ENCODE measurements at regions not wholly inside any gene's neighbourhood (a gene's known extent, or its start where the extent isn't known, plus 50 kb on each side); places are given as distances from the start of the nearest gene placed in this dataset.
"Not testable (repeated sequence)": the region's sequence is repeated elsewhere in the genome, so short reads cannot be mapped to it uniquely, and the experiment has no call there.

DNA sequence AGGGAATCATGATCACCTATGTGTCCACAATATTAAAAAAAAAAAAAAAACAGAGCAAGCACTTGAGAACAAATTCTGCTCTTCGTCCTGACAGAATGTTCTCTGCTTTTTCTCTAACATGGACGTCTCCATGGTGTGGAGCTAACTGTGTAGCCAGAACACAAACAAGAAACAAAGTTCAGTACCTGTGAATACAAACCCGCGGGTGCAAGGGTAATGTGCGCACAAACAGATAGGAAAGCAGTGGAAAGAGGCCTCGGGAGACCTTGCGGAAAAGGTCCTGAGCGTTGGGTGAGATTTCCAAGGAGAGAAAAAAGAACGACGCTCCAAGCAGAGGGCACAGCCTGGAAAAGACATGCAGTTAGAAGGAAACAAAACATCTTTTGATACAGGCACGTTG lies 92.0 kb upstream of the TBL1X start:
- Histone ChIP-seq H3K4me3 (ENCODE audit: control insufficient read depth in 1 of 2, extremely low read depth in 1 of 2, low read length in 1 of 2) (no peak overlapping the region), H3K27ac (ENCODE audit: low read length) (no peak overlapping the region), H3K9me3 (no peaks in the 10 kb centered on the region), H3K27me3 (replicated peaks in 1 of 2; ENCODE audit: control insufficient read depth in 2 of 2, extremely low read depth in 1 of 2, insufficient read depth in 2 of 2, low read length in 1 of 2) (no peaks in the 10 kb centered on the region), H3K4me1 (ENCODE audit: control insufficient read depth in 1 of 2, extremely low read depth in 1 of 2, insufficient read depth in 2 of 2, low read length in 2 of 2) (peaks cover 0 to 9% of the 10 kb centered on the region in 2 experiments), H3K36me3 (ENCODE audit: control insufficient read depth in 2 of 2, extremely low read depth in 1 of 2, insufficient read depth in 1 of 2, low read length in 1 of 2) (no peaks in the 10 kb centered on the region)
- POLR2A ChIA-PET, result no interaction called here
- H3K27me3 Mint-ChIP-seq, result no peaks in the 10 kb centered on the region
- no peak overlapping the region for H3K27ac Mint-ChIP-seq
- 89% methylated on average over 7 of the region's 11 CpGs for WGBS (ENCODE audit: insufficient coverage)
- CTCF ChIA-PET, result no interaction called here
- no peak overlapping the region for H3K4me3 Mint-ChIP-seq
- no peaks in the 10 kb centered on the region for H3K9me3 Mint-ChIP-seq
- ATAC-seq (replicated peaks in 1 of 4) (no peak), DNase-seq (no peak)
- H3K4me1 Mint-ChIP-seq, result peaks cover 4 to 6% (median 5%) of the 10 kb centered on the region in 3 donors
- no peaks in the 10 kb centered on the region for H3K36me3 Mint-ChIP-seq

DNA sequence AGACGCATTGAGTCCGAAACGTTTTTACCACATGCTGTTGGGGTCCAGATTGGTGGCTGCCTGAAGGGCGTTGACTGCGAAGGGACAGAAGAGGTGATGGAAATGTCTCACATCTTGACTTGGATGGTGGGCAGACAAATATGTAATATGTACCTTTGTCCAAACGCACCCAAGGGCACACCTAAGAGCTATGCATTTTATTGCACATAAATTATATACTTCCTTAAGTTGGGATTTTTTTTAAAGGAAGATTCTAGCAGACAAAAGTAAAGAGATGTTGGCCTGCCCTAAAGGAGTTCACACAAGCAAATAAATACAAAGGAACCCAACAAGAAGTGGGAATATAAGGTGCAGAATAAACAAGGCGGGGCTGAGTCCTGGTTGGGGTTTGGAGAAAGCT lies 91.1 kb upstream of the TBL1X start:
- no peak overlapping the region for H3K4me3 ChIP-seq (ENCODE audit: control insufficient read depth in 1 of 2, extremely low read depth in 1 of 2, low read length in 1 of 2)
- 67% methylated on average over 3 of the region's 7 CpGs for WGBS (ENCODE audit: insufficient coverage)
- Mint-ChIP-seq H3K36me3 (no peaks in the 10 kb centered on the region), H3K4me1 (peaks cover 4 to 6% (median 5%) of the 10 kb centered on the region in 3 donors), H3K27me3 (no peaks in the 10 kb centered on the region), H3K9me3 (no peaks in the 10 kb centered on the region), H3K27ac (no peak overlapping the region), H3K4me3 (no peak overlapping the region)
- no peak for DNase-seq
- no peaks in the 10 kb centered on the region for H3K9me3 ChIP-seq
- ATAC-seq (replicated peaks in 1 of 4), result no peak
- CTCF ChIA-PET, result no interaction called here
- H3K27ac ChIP-seq (ENCODE audit: low read length), result no peak overlapping the region
- POLR2A ChIA-PET, result no interaction called here
- peaks cover 0 to 9% of the 10 kb centered on the region in 2 experiments for H3K4me1 ChIP-seq (ENCODE audit: control insufficient read depth in 1 of 2, extremely low read depth in 1 of 2, insufficient read depth in 2 of 2, low read length in 2 of 2)
- no peaks in the 10 kb centered on the region for H3K27me3 ChIP-seq (replicated peaks in 1 of 2; ENCODE audit: control insufficient read depth in 2 of 2, extremely low read depth in 1 of 2, insufficient read depth in 2 of 2, low read length in 1 of 2)
- H3K36me3 ChIP-seq (ENCODE audit: control insufficient read depth in 2 of 2, extremely low read depth in 1 of 2, insufficient read depth in 1 of 2, low read length in 1 of 2), result no peaks in the 10 kb centered on the region

DNA sequence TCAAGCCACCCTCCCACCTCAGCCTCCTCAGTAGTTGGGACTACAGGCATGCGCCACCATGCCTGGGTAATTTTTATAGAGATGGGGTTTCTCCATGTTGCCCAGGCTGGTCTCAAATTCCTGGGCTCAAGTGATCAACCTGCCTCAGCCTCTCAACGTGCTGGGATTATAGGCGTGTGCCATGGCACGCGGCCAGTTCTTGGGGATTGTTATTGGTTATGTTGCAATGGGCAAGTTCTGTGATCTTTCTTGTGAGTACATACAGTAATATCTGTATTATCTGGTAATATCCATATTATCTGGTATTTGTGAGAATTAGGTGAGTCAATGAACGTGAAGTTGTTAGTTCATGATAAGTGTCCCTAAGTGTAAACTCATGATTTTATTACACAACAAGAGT lies 90.3 kb upstream of the TBL1X start:
- Histone ChIP-seq H3K4me3 (ENCODE audit: control insufficient read depth in 1 of 2, extremely low read depth in 1 of 2, low read length in 1 of 2) (no peak overlapping the region), H3K27me3 (replicated peaks in 1 of 2; ENCODE audit: control insufficient read depth in 2 of 2, extremely low read depth in 1 of 2, insufficient read depth in 2 of 2, low read length in 1 of 2) (no peaks in the 10 kb centered on the region), H3K36me3 (ENCODE audit: control insufficient read depth in 2 of 2, extremely low read depth in 1 of 2, insufficient read depth in 1 of 2, low read length in 1 of 2) (no peaks in the 10 kb centered on the region), H3K4me1 (ENCODE audit: control insufficient read depth in 1 of 2, extremely low read depth in 1 of 2, insufficient read depth in 2 of 2, low read length in 2 of 2) (peaks cover 0 to 6% of the 10 kb centered on the region in 2 experiments), H3K9me3 (no peaks in the 10 kb centered on the region), H3K27ac (ENCODE audit: low read length) (no peak overlapping the region)
- Mint-ChIP-seq H3K9me3 (no peaks in the 10 kb centered on the region), H3K27me3 (no peaks in the 10 kb centered on the region), H3K27ac (no peak overlapping the region), H3K4me1 (peaks cover 5 to 11% (median 6%) of the 10 kb centered on the region in 3 donors), H3K4me3 (no peak overlapping the region), H3K36me3 (no peaks in the 10 kb centered on the region)
- WGBS (ENCODE audit: insufficient coverage), result no CpG with 5 or more reads among the region's 6 CpGs
- ATAC-seq (replicated peaks in 1 of 4), result no peak
- DNase-seq, result no peak
- CTCF ChIA-PET, result no interaction called here
- POLR2A ChIA-PET, result no interaction called here

DNA sequence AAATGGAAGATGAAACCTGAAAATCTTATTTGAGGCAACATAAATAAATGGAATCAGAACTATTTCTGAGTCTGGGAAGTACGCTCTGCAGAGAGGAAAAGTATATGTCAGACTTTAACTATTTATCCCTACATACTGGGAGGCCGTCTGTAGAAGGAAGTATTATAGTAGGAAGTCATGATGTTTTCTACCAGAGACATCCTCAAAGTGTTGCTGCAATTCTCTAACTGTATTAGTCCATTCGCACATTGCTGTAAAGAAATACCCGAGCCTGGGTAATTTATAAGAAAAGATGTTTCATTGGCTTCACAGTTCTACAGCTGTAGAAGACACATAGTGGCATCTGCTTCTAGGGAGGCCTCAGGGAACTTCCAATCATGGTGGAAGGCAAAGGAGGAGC lies 88.7 kb upstream of the TBL1X start:
- CTCF ChIA-PET, result no interaction called here

DNA sequence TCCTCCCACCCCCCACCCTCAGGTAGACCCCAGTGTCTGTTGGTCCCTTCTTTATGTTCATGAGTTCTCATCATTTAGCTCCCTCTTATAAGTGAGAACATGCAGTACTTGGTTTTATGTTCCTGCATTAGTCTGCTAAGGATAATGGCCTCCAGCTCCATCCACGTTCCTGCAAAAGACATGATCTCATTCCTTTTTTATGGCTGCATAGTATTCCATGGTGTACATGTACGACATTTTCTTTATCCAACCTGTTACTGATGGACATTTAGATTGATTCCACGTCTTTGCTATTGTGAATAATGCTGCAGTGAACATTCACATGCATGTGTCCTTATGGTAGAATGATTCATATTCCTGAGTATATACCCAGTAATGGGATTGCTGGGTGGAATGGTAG lies 87.6 kb upstream of the TBL1X start:
- H3K9me3 Mint-ChIP-seq; H3K27me3 Mint-ChIP-seq; H3K9me3 ChIP-seq; H3K4me1 Mint-ChIP-seq; ATAC-seq (replicated peaks in 1 of 4); H3K27ac Mint-ChIP-seq; CTCF ChIA-PET; H3K4me1 ChIP-seq (ENCODE audit: control insufficient read depth in 1 of 2, extremely low read depth in 1 of 2, insufficient read depth in 2 of 2, low read length in 2 of 2); H3K4me3 Mint-ChIP-seq; H3K36me3 ChIP-seq (ENCODE audit: control insufficient read depth in 2 of 2, extremely low read depth in 1 of 2, insufficient read depth in 1 of 2, low read length in 1 of 2); POLR2A ChIA-PET; H3K27ac ChIP-seq (ENCODE audit: low read length); H3K36me3 Mint-ChIP-seq; DNase-seq; H3K27me3 ChIP-seq (replicated peaks in 1 of 2; ENCODE audit: control insufficient read depth in 2 of 2, extremely low read depth in 1 of 2, insufficient read depth in 2 of 2, low read length in 1 of 2); H3K4me3 ChIP-seq (ENCODE audit: control insufficient read depth in 1 of 2, extremely low read depth in 1 of 2, low read length in 1 of 2): not testable (repeated sequence)
- WGBS (ENCODE audit: insufficient coverage), result 83% methylated on average over 1 of the region's 3 CpGs

More for the DNA sequence above, 88.7 kb upstream of the TBL1X start:
- no peaks in the 10 kb centered on the region for H3K4me1 ChIP-seq (ENCODE audit: control insufficient read depth in 1 of 2, extremely low read depth in 1 of 2, insufficient read depth in 2 of 2, low read length in 2 of 2)
- Mint-ChIP-seq H3K27me3 (no peaks in the 10 kb centered on the region), H3K27ac (no peak overlapping the region), H3K4me1 (peaks cover 0 to 4% (median 2%) of the 10 kb centered on the region in 3 donors), H3K36me3 (no peaks in the 10 kb centered on the region), H3K4me3 (no peak overlapping the region), H3K9me3 (no peaks in the 10 kb centered on the region)
- H3K4me3 ChIP-seq (ENCODE audit: control insufficient read depth in 1 of 2, extremely low read depth in 1 of 2, low read length in 1 of 2), result no peak overlapping the region
- H3K36me3 ChIP-seq (ENCODE audit: control insufficient read depth in 2 of 2, extremely low read depth in 1 of 2, insufficient read depth in 1 of 2, low read length in 1 of 2), result no peaks in the 10 kb centered on the region
- peaks cover 0 to 2% of the 10 kb centered on the region in 2 experiments for H3K27me3 ChIP-seq (replicated peaks in 1 of 2; ENCODE audit: control insufficient read depth in 2 of 2, extremely low read depth in 1 of 2, insufficient read depth in 2 of 2, low read length in 1 of 2)
- H3K9me3 ChIP-seq, result no peaks in the 10 kb centered on the region
- POLR2A ChIA-PET, result no interaction called here
- H3K27ac ChIP-seq (ENCODE audit: low read length), result no peak overlapping the region
- no peak for ATAC-seq (replicated peaks in 1 of 4)
- no peak for DNase-seq
- no CpG with 5 or more reads among the region's 4 CpGs for WGBS (ENCODE audit: insufficient coverage)

DNA sequence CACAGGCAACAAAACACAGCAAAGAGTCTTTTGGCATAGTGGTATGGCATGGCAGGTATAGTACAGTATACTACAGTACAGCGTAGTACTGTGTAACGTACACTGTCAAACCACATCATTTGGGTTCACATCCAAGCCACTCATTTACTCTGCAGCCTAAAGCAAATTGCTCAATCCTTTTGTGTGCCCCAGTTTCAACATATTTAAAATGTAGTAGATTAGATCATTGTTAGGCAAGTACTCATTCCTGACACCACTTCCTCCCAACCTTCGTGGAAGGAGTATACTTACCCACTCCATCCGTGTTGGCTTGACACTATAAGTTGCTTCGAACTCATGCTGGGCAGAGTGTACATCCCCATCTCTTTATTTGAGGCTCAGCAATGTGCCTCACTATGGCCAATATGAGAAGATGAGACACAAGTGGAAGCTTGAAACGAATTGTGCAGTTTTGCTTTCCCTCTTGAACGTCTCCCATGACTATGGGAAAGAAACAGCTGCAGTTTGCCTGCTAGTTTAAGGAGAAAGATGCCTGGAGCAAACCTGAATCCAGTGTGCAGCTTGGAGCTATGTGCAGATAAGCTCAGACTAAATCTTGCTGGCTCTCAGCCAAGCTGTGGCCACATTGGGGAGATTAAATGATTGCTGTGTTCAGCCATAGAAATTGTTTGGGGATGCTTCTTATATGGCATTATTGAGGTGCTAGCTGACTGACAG lies 85.7 kb upstream of the TBL1X start:
- WGBS (ENCODE audit: insufficient coverage), result 50% methylated on average over 2 of the region's 7 CpGs
- ATAC-seq (replicated peaks in 1 of 4), result no peak
- Histone ChIP-seq H3K9me3 (no peaks in the 10 kb centered on the region), H3K4me1 (ENCODE audit: control insufficient read depth in 1 of 2, extremely low read depth in 1 of 2, insufficient read depth in 2 of 2, low read length in 2 of 2) (peaks cover 0 to 7% of the 10 kb centered on the region in 2 experiments), H3K27me3 (replicated peaks in 1 of 2; ENCODE audit: control insufficient read depth in 2 of 2, extremely low read depth in 1 of 2, insufficient read depth in 2 of 2, low read length in 1 of 2) (peaks cover 0 to 2% of the 10 kb centered on the region in 2 experiments), H3K4me3 (ENCODE audit: control insufficient read depth in 1 of 2, extremely low read depth in 1 of 2, low read length in 1 of 2) (no peak overlapping the region), H3K36me3 (ENCODE audit: control insufficient read depth in 2 of 2, extremely low read depth in 1 of 2, insufficient read depth in 1 of 2, low read length in 1 of 2) (no peaks in the 10 kb centered on the region), H3K27ac (ENCODE audit: low read length) (no peak overlapping the region)
- H3K36me3 Mint-ChIP-seq, result no peaks in the 10 kb centered on the region
- ChIA-PET CTCF (no interaction called here), POLR2A (no interaction called here)
- no peaks in the 10 kb centered on the region for H3K27me3 Mint-ChIP-seq
- H3K9me3 Mint-ChIP-seq, result no peaks in the 10 kb centered on the region
- no peak overlapping the region for H3K4me3 Mint-ChIP-seq
- no peak for DNase-seq
- peaks cover 0 to 13% (median 6%) of the 10 kb centered on the region in 3 donors for H3K4me1 Mint-ChIP-seq
- no peak overlapping the region for H3K27ac Mint-ChIP-seq
